SK-N-SH (cell line): ENCODE measurements at regions not wholly inside any gene's neighbourhood (a gene's known extent, or its start where the extent isn't known, plus 50 kb on each side); places are given as distances from the start of the nearest gene placed in this dataset.

ENCODE experiments used
- CTCF ChIA-PET: fragments of 300-600, 350-600 bp; formaldehyde crosslinking; extraction: SDS; loops from one replicate; lab custom pipeline; 2021; lab: Yijun Ruan, JAX
- POLR2A ChIA-PET: fragments of 350-600 bp; sonication (Branson Sonifier 250); formaldehyde crosslinking; extraction: SDS; loops from one replicate; lab custom pipeline; 2020; ENCODE audit warnings: antibody characterized with exemption, inconsistent platforms; lab: Yijun Ruan, JAX
- DNase-seq: peaks from one replicate; pipeline ENCODE4 v3.0.0; 2012
- H2AFZ ChIP-seq: fragments of 200-600 bp; sonication (generic); 2 replicates; pipeline ENCODE4 v1.8.1; 2016; ENCODE audit warnings: antibody characterized with exemption, mild to moderate bottlenecking, low read depth
- H3F3A ChIP-seq: fragments of 200-600 bp; sonication (generic); replicated peaks from 2 replicates; pipeline ENCODE3; 2016; ENCODE audit warnings: antibody characterized with exemption, mild to moderate bottlenecking; ENCODE audit not compliant: insufficient read depth
- H3K27ac ChIP-seq, 2 experiments: fragments of 200-500 bp in 1 of 2; fragments of 200-600 bp in 1 of 2; sonication (Bioruptor generic) in 1 of 2; sonication (generic), shearing (Covaris generic) in 1 of 2; 2 replicates each; pipeline versions ENCODE4 v1.5.1 to v1.6.1; 2014 to 2016; ENCODE audit warnings: low read depth in 2 of 2, inconsistent platforms in 1 of 2, low read length in 1 of 2, mild to moderate bottlenecking in 1 of 2, mixed read lengths in 1 of 2
- H3K27me3 ChIP-seq: fragments of 200-600 bp; sonication (generic), shearing (Covaris generic); 2 replicates; pipeline ENCODE4 v1.6.1; 2016; ENCODE audit warnings: mixed run types; ENCODE audit not compliant: insufficient read depth
- H3K36me3 ChIP-seq, 2 experiments: fragments of 200-500 bp in 1 of 2; fragments of 200-600 bp in 1 of 2; sonication (Bioruptor generic) in 1 of 2; sonication (generic) in 1 of 2; replicated peaks in 1 of 2; 2 replicates each; pipeline versions ENCODE3 to v1.5.1; 2014 to 2016; ENCODE audit warnings: low read length in 1 of 2, mild to moderate bottlenecking in 1 of 2; ENCODE audit not compliant: insufficient read depth in 2 of 2, control insufficient read depth in 1 of 2
- H3K4me1 ChIP-seq, 2 experiments: fragments of 200-500 bp in 1 of 2; fragments of 200-600 bp in 1 of 2; sonication (Bioruptor generic) in 1 of 2; sonication (generic), shearing (Covaris generic) in 1 of 2; 2 replicates each; pipeline versions ENCODE4 v1.5.1 to v1.6.1; 2014 to 2016; ENCODE audit warnings: low read depth in 1 of 2, low read length in 1 of 2, mixed run types in 1 of 2; ENCODE audit not compliant: insufficient read depth in 2 of 2, control insufficient read depth in 1 of 2
- H3K4me2 ChIP-seq: fragments of 200-600 bp; sonication (generic), shearing (Covaris generic); 2 replicates; pipeline ENCODE4 v1.6.1; 2017; ENCODE audit warnings: mixed run types
- H3K4me3 ChIP-seq, 2 experiments: fragments of 200-500 bp in 1 of 2; fragments of 200-600 bp in 1 of 2; sonication (Bioruptor generic) in 1 of 2; sonication (generic), shearing (Covaris generic) in 1 of 2; 2 replicates each; pipeline versions ENCODE4 v1.5.1 to v1.8.1; 2014 to 2016; ENCODE audit warnings: low read depth in 2 of 2, inconsistent platforms in 1 of 2, low read length in 1 of 2, mild to moderate bottlenecking in 1 of 2, mixed read lengths in 1 of 2, moderate library complexity in 1 of 2
- H3K79me2 ChIP-seq: fragments of 200-600 bp; sonication (generic); 2 replicates; pipeline ENCODE4 v1.8.1; 2017; ENCODE audit warnings: mild to moderate bottlenecking; ENCODE audit not compliant: insufficient read depth
- H3K9ac ChIP-seq: fragments of 200-600 bp; sonication (generic); 2 replicates; pipeline ENCODE4 v1.6.1; 2017; ENCODE audit warnings: mixed run types
- H3K9me2 ChIP-seq: fragments of 200-600 bp; sonication (generic); 2 replicates; pipeline ENCODE4 v1.6.1; 2017; ENCODE audit warnings: mixed run types
- H3K9me3 ChIP-seq: fragments of 200-600 bp; sonication (generic); 2 replicates; pipeline ENCODE4 v1.6.1; 2017; ENCODE audit warnings: mixed run types, mild to moderate bottlenecking, moderate library complexity
- H4K20me1 ChIP-seq: fragments of 200-600 bp; sonication (generic); 2 replicates; pipeline ENCODE4 v1.6.1; 2017; ENCODE audit warnings: mild to moderate bottlenecking, mixed run types; ENCODE audit not compliant: insufficient read depth
- EP300 ChIP-seq, 2 experiments: IDR thresholded peaks; 2 replicates each; pipeline versions ENCODE4 v1.4.0 to v1.6.1; 2012; ENCODE audit warnings: borderline replicate concordance in 1 of 2, low read depth in 1 of 2, low read length in 1 of 2
- FOSL2 ChIP-seq: IDR thresholded peaks from 2 replicates; pipeline ENCODE4 v1.4.0; 2012; ENCODE audit warnings: low read depth, mild to moderate bottlenecking, moderate library complexity, borderline replicate concordance
- FOXJ3 ChIP-seq: sonication (generic); formaldehyde crosslinking; IDR thresholded peaks from 2 replicates; pipeline ENCODE4 v1.5.1; 2020; ENCODE audit warnings: mild to moderate bottlenecking, missing genetic modification reagents
- GATA2 ChIP-seq: sonication (generic); formaldehyde crosslinking; IDR thresholded peaks from 2 replicates; pipeline ENCODE4 v1.5.0; 2020; ENCODE audit warnings: mild to moderate bottlenecking, missing genetic modification reagents
- JUND ChIP-seq: IDR thresholded peaks from 2 replicates; pipeline ENCODE4 v1.4.0; 2012
- MEF2A ChIP-seq: IDR thresholded peaks from 2 replicates; pipeline ENCODE4 v1.4.0; 2012; ENCODE audit warnings: low read depth, borderline replicate concordance
- NFIC ChIP-seq: IDR thresholded peaks from 2 replicates; pipeline ENCODE4 v1.4.0; 2012; ENCODE audit warnings: borderline replicate concordance
- RAD21 ChIP-seq: IDR thresholded peaks from 2 replicates; pipeline ENCODE4 v1.6.1; 2012; ENCODE audit warnings: mild to moderate bottlenecking, low read length
- RFX5 ChIP-seq: IDR thresholded peaks from 2 replicates; pipeline ENCODE4 v1.6.1; 2012; ENCODE audit warnings: mild to moderate bottlenecking, improper control_type of control experiment, low read length
- RXRA ChIP-seq: IDR thresholded peaks from 2 replicates; pipeline ENCODE4 v1.4.0; 2012; ENCODE audit warnings: low read depth, mild to moderate bottlenecking, borderline replicate concordance
- SMC3 ChIP-seq: IDR thresholded peaks from 2 replicates; pipeline ENCODE4 v1.6.1; 2012; ENCODE audit warnings: low read depth, low read length, improper control_type of control experiment
- TCF12 ChIP-seq: IDR thresholded peaks from 2 replicates; pipeline ENCODE4 v1.4.0; 2012
- TEAD4 ChIP-seq: IDR thresholded peaks from 2 replicates; pipeline ENCODE4 v1.4.0; 2012; ENCODE audit warnings: mild to moderate bottlenecking, borderline replicate concordance; ENCODE audit not compliant: insufficient read depth
- WGBS: methylation state at CpG from one replicate; pipeline ENCODE4 v1.1.6; 2017; ENCODE audit warnings: low lambda C conversion rate; 5-methylcytosine and 5-hydroxymethylcytosine counted together
- TF ChIP-seq, protein P1 (sequence below): IDR thresholded peaks from 2 replicates; pipeline ENCODE4 v1.4.0; 2012; ENCODE audit warnings: low read depth
- TF ChIP-seq, protein P2 (sequence below): fragments of 200-600 bp; sonication (generic); IDR thresholded peaks from 2 replicates; pipeline ENCODE4 v1.6.1; 2017; ENCODE audit warnings: antibody characterized with exemption, mild to moderate bottlenecking, moderate library complexity
- TF ChIP-seq, protein P3 (sequence below): fragments of 150-350 bp; IDR thresholded peaks from 2 replicates; pipeline ENCODE4 v1.6.1; 2017; ENCODE audit warnings: antibody characterized with exemption, low read length, low read depth, borderline replicate concordance
- TF ChIP-seq, protein P4 (sequence below): IDR thresholded peaks from 2 replicates; pipeline ENCODE4; 2012

DNA sequence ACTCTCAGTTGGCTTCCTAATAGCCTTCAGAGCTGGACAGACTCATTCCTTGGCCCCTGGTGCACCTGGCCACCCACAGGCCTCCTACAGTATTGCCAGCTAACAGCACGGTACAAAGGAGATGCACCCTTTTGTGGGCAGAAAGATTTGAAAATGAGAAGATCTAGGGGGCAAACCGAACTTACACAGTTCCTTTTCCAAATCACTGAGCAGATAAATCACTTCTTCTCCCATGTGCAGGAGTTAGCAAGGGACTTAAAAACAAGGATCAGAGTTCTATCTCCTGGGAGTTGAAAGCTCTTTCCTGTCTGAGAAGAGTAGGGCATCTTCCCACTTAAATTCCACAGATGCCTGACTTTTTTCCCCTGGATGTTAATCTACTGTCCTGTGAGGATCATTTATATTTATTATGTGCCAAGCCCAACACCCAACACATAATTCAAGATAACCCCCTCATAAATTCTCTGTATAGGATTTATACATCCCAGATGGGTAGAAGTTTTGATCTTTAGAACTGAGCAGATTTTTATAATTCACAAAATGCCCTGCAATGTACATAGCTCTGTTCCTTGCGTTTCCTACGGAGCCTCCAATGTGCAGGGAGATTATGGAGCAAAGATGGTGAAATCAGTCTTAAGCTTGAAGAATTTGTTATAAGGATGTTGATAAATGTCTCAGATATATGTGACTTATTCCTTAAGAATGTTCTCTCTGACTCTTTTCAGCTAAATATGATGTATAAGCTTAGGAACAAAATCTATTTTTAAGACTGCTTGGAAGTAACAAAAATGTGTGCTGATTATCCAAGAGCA, 207.2 kb upstream of the DAPK1 start:
- H3K4me2 ChIP-seq: peak overlapping the region; percentile 48
- no peak overlapping the region for H3K4me3 ChIP-seq
- CTCF ChIA-PET: interaction anchor here (1.0 to 1.2 kb wide), 2 partner anchors 10 to 856 kb away, joined by 3 to 4 read pairs; no protein-coding TSS in a partner anchor

More for the DNA sequence above, 207.2 kb upstream of the DAPK1 start:
- peak in 1 of 2 experiments; percentile 44; a peak in 1 of 4 replicates for TF ChIP-seq EP300 (IDR thresholded peaks at IDR 0.05; ENCODE audit: borderline replicate concordance in 1 of 2, low read depth in 1 of 2, low read length in 1 of 2)
- TF ChIP-seq, protein P1, sequence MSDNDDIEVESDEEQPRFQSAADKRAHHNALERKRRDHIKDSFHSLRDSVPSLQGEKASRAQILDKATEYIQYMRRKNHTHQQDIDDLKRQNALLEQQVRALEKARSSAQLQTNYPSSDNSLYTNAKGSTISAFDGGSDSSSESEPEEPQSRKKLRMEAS: peak; percentile 23; the same call in 1 of the 2 replicates
- TF ChIP-seq RFX5: no peak
- peak; percentile 35; the same call in 1 of the 2 replicates for TF ChIP-seq SMC3
- TF ChIP-seq JUND: peak; percentile 54; the same call in 1 of the 2 replicates
- TF ChIP-seq, protein P2, sequence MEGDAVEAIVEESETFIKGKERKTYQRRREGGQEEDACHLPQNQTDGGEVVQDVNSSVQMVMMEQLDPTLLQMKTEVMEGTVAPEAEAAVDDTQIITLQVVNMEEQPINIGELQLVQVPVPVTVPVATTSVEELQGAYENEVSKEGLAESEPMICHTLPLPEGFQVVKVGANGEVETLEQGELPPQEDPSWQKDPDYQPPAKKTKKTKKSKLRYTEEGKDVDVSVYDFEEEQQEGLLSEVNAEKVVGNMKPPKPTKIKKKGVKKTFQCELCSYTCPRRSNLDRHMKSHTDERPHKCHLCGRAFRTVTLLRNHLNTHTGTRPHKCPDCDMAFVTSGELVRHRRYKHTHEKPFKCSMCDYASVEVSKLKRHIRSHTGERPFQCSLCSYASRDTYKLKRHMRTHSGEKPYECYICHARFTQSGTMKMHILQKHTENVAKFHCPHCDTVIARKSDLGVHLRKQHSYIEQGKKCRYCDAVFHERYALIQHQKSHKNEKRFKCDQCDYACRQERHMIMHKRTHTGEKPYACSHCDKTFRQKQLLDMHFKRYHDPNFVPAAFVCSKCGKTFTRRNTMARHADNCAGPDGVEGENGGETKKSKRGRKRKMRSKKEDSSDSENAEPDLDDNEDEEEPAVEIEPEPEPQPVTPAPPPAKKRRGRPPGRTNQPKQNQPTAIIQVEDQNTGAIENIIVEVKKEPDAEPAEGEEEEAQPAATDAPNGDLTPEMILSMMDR: peak; percentile 55
- TF ChIP-seq FOXJ3 (CRISPR knock-in tag): no peak
- TF ChIP-seq, protein P3, sequence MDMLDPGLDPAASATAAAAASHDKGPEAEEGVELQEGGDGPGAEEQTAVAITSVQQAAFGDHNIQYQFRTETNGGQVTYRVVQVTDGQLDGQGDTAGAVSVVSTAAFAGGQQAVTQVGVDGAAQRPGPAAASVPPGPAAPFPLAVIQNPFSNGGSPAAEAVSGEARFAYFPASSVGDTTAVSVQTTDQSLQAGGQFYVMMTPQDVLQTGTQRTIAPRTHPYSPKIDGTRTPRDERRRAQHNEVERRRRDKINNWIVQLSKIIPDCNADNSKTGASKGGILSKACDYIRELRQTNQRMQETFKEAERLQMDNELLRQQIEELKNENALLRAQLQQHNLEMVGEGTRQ: no peak
- TF ChIP-seq, protein P4, sequence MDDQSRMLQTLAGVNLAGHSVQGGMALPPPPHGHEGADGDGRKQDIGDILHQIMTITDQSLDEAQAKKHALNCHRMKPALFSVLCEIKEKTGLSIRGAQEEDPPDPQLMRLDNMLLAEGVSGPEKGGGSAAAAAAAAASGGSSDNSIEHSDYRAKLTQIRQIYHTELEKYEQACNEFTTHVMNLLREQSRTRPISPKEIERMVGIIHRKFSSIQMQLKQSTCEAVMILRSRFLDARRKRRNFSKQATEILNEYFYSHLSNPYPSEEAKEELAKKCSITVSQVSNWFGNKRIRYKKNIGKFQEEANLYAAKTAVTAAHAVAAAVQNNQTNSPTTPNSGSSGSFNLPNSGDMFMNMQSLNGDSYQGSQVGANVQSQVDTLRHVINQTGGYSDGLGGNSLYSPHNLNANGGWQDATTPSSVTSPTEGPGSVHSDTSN: peak; percentile 56
- TF ChIP-seq TCF12: peak; percentile 32
- peak; percentile 32; the same call in 1 of the 2 replicates for TF ChIP-seq NFIC
- TF ChIP-seq GATA2 (CRISPR knock-in tag): no peak
- TF ChIP-seq MEF2A: peak; percentile 59; the same call in 1 of the 2 replicates
- TF ChIP-seq RXRA: peak; percentile 32; the same call in 1 of the 2 replicates
- TF ChIP-seq FOSL2: 0 out of 2 replicates have a peak, but pooled peaks have one; percentile 54
- peak; percentile 55; the same call in 1 of the 2 replicates for TF ChIP-seq TEAD4
- TF ChIP-seq RAD21: peak; percentile 45
- Histone ChIP-seq H3K4me1 (peaks cover 4 to 10% of the 10 kb centered on the region in 2 experiments; a peak in 3 of 4 replicates), H3K27me3 (no peaks in the 10 kb centered on the region), H3K9ac (peak overlapping the region; percentile 32; the same call in 1 of the 2 replicates), H4K20me1 (no peaks in the 10 kb centered on the region), H3K9me3 (no peaks in the 10 kb centered on the region), H2AFZ (peak overlapping the region; percentile 72; the same call in 1 of the 2 replicates), H3K27ac (peak overlapping the region; percentile 76 to 81), H3K9me2 (no peaks in the 10 kb centered on the region), H3K79me2 (no peaks in the 10 kb centered on the region), H3F3A (peaks cover 11% of the 10 kb centered on the region), H3K36me3 (no peaks in the 10 kb centered on the region)
- no peak for DNase-seq
- 13% methylated on average over 4 of the region's 4 CpGs for WGBS
- POLR2A ChIA-PET: interaction anchor here (0.6 kb wide), 1 partner anchor 29 kb away, joined by 3 read pairs; no protein-coding TSS in a partner anchor
